Activated CD4-positive, alpha-beta memory T cell treated with anti-CD3 and anti-CD28 coated beads for 36 hours (primary cell): ENCODE measurements at regions not wholly inside any gene's neighbourhood (a gene's known extent, or its start where the extent isn't known, plus 50 kb on each side); places are given as distances from the start of the nearest gene placed in this dataset.
"Not testable (repeated sequence)": the region's sequence is repeated elsewhere in the genome, so short reads cannot be mapped to it uniquely, and the experiment has no call there.

ENCODE experiments used
- CTCF ChIA-PET: fragments of 350-600 bp; sonication (Branson Sonifier 250); formaldehyde crosslinking; loops from one replicate; lab custom pipeline; 2021; ENCODE audit warnings: antibody characterized with exemption, inconsistent platforms; lab: Charles Lee
- POLR2A ChIA-PET: fragments of 350-600 bp; sonication (Branson Sonifier 250); formaldehyde crosslinking; loops from one replicate; lab custom pipeline; 2021; ENCODE audit warnings: antibody characterized with exemption; lab: Charles Lee
- DNase-seq: peaks from one replicate; pipeline ENCODE4 v3.0.0-alpha.2; 2020
- H3K27ac Mint-ChIP-seq: one replicate; pipeline ENCODE4 v1.8.0; 2021; ENCODE audit warnings: mixed read lengths
- H3K27me3 Mint-ChIP-seq: one replicate; pipeline ENCODE4 v1.8.0; 2021; ENCODE audit warnings: mixed read lengths
- H3K36me3 Mint-ChIP-seq: one replicate; pipeline ENCODE4 v1.8.0; 2021; ENCODE audit warnings: mixed read lengths
- H3K4me1 Mint-ChIP-seq: one replicate; pipeline ENCODE4 v1.8.0; 2021; ENCODE audit warnings: low read depth, mixed read lengths
- H3K4me3 Mint-ChIP-seq: one replicate; pipeline ENCODE4 v1.8.0; 2021; ENCODE audit warnings: mild to moderate bottlenecking, mixed read lengths
- H3K9me3 Mint-ChIP-seq: one replicate; pipeline ENCODE4 v1.8.0; 2021; ENCODE audit warnings: mixed read lengths
- intact Hi-C: fragments of 100-400 bp; cut with micrococcal nuclease; formaldehyde crosslinking; loops from one replicate; pipeline ENCODE4 v1.15.1; 2023

DNA sequence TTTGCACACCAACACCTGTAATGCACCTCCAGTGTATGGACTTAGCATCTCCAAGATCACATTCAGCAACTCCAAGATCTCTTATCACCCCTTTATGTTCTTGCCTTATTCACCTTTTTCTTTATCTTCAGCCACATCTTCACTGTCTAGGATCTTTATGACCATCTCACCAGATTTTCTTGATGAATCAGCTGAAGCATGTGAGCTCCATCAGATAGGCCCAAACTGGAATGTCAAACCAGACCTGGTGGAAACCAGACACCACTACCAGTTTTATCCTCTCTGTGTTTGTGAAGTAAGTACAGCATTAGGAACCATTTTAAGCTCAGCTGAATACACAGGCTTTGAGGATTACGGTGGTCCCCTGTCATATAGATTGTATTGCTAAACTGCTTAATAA is 330.4 kb upstream of the NDN start:
- CTCF ChIA-PET = no interaction called here
- intact Hi-C loops = no loop called here
- H3K9me3 Mint-ChIP-seq = peaks cover 4% of the 10 kb centered on the region

DNA sequence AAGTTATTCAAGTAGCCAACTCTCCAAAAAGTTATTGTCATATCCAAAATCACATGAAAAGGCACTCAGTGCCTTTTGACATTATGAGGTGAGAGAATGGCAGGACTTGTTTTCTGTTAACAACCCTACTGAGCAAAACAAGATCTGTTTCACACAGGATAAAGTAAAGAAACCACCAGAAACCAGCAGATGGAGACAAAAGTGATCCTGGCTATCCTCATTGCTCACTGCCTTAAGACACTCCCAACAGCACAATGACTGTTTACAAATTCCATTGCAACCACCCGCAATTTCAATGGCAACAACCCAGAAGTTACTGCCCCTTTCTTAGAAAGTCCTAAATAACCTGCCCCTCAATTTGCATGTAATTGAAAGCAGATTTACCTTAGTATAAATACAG is 352.6 kb upstream of the NDN start:
- Mint-ChIP-seq H3K27me3 (no peaks in the 10 kb centered on the region), H3K27ac (no peak overlapping the region), H3K4me3 (no peak overlapping the region), H3K36me3 (no peaks in the 10 kb centered on the region), H3K9me3 (peaks cover 34% of the 10 kb centered on the region), H3K4me1 (no peaks in the 10 kb centered on the region)
- ChIA-PET POLR2A (no interaction called here), CTCF (no interaction called here)
- DNase-seq = no peak
- intact Hi-C loops = no loop called here

More for the DNA sequence above, 330.4 kb upstream of the NDN start:
- Mint-ChIP-seq H3K4me3 (no peak overlapping the region), H3K27me3 (no peaks in the 10 kb centered on the region), H3K4me1 (no peaks in the 10 kb centered on the region), H3K36me3 (no peaks in the 10 kb centered on the region), H3K27ac (no peak overlapping the region)
- POLR2A ChIA-PET = no interaction called here
- DNase-seq = no peak

DNA sequence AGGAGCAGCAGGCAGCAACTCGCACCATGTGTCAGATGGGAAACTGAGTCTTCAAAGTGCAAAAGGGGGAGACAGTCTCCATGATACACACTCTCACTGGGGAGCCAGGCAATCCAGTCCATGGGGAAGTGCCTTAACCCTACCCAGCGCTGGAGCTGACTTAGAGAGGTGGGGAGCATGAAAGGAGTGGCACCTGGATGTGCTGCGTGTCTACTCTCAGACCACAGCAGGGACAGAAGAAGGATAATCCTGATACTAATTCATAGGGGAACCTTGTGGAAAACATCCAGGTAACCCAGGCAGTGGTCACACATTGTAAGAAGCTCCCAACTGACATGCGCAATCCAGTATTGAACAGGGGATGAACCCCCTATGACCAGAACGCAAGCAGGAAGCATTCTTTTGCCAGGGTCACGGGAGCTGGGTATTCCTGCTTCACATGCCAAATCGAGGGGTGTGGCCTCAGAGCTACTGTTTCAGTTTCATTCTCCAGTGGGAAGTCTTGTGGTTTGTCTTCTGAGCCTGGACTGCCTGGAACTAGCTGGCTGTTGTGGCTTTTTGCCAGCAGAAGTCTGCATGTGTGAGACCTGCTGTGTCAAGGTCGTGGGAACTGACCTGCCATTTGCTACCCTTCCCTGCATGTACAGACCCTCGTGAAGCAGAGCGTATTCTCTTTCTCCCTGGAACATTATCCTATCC is 367.6 kb upstream of the NDN start:
- H3K4me1 Mint-ChIP-seq = no peaks in the 10 kb centered on the region
- DNase-seq = no peak
- H3K4me3 Mint-ChIP-seq = no peak overlapping the region
- POLR2A ChIA-PET = no interaction called here
- no peak overlapping the region for H3K27ac Mint-ChIP-seq
- CTCF ChIA-PET = interaction anchor here (0.5 kb wide), 1 partner anchor 101 kb away, joined by 3 read pairs; no protein-coding TSS in a partner anchor
- intact Hi-C loops = no loop called here
- H3K9me3 Mint-ChIP-seq = peaks cover 14% of the 10 kb centered on the region
- H3K36me3 Mint-ChIP-seq = no peaks in the 10 kb centered on the region
- H3K27me3 Mint-ChIP-seq = no peaks in the 10 kb centered on the region

DNA sequence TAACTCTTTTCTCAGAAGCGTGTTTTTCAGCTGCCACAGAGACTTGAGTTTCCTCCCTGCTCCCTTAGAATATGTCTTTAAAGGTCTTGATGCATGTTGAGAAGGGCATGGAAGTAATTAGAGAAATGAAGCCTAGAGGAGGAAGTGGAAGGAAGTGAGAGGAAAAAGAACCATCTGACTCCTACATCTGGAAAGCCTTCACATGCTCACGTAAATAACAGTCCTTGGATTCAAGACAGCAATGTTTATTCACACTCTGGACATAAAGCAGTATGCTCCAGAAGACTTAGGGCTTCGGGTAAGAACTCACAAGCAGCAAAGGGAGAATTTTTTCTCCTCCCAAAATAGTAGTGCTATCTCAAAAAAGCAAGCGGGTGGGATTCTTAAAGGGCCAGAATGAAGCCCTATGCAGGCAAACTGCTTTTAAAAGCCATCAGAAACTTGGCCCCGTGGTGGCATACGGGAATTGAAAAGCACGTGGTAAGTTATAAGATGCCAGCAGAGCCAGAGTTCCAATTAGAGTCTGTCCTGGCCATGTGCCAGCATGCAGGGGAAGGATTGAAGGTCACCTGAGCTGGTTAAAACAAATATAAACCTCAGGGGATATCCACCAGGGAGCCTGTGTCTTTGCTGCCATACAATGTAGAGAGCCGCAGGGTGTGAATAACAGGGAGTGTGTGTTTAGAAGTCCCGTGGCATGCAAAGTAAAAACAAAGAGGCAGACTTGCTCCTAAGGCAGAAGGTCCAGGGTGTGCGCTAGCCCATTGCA is 380.8 kb upstream of the NDN start:
- no peaks in the 10 kb centered on the region for H3K4me1 Mint-ChIP-seq

DNA sequence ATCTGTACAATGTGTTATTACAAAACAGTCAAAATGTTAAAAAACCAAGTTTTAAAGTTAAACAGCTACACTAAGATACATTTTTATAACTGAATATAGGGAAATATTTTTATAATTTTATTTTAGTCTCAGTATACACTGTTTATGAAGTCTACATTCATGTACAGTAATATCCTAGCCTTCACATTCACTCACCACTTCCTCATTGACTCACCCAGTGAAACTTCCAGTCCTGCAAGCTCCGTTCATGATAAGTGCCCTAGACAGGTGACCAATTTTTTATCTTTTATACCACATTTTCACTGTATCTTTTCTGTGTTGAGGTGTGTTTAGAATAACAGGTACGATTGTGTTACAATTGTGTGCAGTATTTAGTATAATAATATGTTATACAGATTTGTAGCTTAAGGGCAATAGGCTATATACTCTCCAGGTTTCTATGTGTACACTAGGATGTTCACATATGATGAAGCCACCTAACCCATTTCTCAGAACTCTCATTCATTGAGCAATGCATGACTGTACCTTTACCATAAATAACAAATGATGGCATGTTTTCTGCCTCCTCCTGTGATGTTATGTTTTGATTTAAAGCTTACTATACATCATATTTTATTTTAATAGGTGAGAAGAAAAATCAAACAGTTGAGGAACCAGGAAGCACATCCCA is 388.4 kb upstream of the NDN start:
- Mint-ChIP-seq H3K27me3 (no peaks in the 10 kb centered on the region), H3K27ac (no peak overlapping the region), H3K4me3 (no peak overlapping the region), H3K9me3 (peaks cover 16% of the 10 kb centered on the region), H3K36me3 (no peaks in the 10 kb centered on the region), H3K4me1 (no peaks in the 10 kb centered on the region)
- intact Hi-C loops = no loop called here
- no peak for DNase-seq
- ChIA-PET CTCF (no interaction called here), POLR2A (no interaction called here)

More for the DNA sequence above, 380.8 kb upstream of the NDN start:
- Mint-ChIP-seq H3K36me3 (no peaks in the 10 kb centered on the region), H3K27ac (no peak overlapping the region), H3K9me3 (peaks cover 31% of the 10 kb centered on the region), H3K4me3 (no peak overlapping the region), H3K27me3 (no peaks in the 10 kb centered on the region)
- intact Hi-C loops = no loop called here
- DNase-seq = no peak
- POLR2A ChIA-PET = no interaction called here
- CTCF ChIA-PET = no interaction called here

DNA sequence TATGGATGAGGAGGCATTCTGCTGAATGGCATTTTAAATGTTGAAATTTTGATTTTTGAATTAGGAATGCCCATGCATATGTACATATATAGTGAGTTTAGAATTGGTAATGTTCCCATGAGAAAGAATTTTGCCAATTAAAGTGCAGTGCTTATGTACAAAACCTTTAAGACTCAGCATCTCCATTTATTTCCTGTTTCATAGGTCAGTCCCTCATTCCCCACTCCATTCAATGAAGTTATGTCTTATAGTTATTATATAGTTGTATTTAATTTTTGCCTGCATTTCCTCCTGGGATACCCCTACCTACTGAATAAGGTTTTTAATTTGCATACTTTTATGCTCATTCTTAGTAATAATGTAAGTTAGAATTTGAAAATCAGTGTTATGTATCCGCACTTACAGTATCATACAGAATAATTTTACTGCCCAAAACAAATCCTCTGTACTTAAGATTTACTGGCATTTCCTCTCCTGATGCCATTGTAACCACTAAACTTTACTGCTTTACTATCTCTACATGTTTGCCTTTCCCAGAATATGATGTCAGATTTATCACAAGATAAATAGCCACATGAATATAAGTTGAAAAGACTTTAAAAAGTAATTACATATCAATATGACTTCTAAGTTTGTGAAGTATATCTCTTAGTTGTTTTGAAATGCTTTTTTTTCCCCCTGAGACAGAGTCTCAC is 389.1 kb upstream of the NDN start:
- no peaks in the 10 kb centered on the region for H3K27me3 Mint-ChIP-seq
- no peaks in the 10 kb centered on the region for H3K4me1 Mint-ChIP-seq
- H3K4me3 Mint-ChIP-seq = no peak overlapping the region
- POLR2A ChIA-PET = no interaction called here
- H3K27ac Mint-ChIP-seq = no peak overlapping the region
- H3K36me3 Mint-ChIP-seq = no peaks in the 10 kb centered on the region
- intact Hi-C loops = no loop called here
- no peak for DNase-seq
- H3K9me3 Mint-ChIP-seq = peaks cover 14% of the 10 kb centered on the region
- CTCF ChIA-PET = no interaction called here

DNA sequence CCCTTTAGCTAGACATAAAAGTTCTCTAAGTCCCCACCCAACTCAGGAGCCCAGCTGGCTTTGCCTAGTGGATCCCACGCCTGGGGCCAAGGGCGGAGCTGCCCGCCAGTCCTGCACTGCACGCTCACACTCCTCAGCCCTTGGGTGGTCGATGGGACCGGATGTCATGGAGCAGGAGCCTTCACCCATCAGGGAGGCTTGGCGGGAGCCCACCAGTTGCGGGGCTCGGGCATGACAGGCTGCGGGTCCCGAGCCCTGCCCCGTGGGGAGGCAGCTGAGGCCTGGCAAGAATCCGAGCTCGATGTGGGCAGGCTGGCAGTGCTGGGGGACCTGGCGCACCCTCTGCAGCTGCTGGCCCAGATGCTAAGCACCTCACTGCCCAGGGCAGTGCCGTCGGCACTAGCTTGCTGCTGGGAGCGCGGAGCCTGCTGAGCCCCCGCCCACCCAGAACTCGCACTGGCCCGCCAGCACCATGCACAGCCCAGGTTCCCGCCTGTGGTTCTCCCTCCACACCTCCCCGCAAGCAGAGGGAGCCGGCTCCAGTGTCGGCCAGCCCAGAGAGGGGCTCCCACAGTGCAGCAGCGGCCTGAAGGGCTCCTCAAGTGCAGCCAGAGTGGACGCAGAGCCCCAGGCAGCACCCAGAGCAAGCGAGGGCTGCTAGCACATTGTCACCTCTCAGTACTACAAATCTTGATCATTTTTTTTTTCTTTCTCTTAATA is 391.4 kb upstream of the NDN start:
- CTCF ChIA-PET = no interaction called here
- Mint-ChIP-seq H3K27ac (no peak overlapping the region), H3K4me1 (no peaks in the 10 kb centered on the region), H3K9me3 (peaks cover 10% of the 10 kb centered on the region), H3K27me3 (no peaks in the 10 kb centered on the region), H3K36me3 (no peaks in the 10 kb centered on the region), H3K4me3 (no peak overlapping the region)
- POLR2A ChIA-PET = no interaction called here
- intact Hi-C loops = no loop called here
- no peak for DNase-seq

DNA sequence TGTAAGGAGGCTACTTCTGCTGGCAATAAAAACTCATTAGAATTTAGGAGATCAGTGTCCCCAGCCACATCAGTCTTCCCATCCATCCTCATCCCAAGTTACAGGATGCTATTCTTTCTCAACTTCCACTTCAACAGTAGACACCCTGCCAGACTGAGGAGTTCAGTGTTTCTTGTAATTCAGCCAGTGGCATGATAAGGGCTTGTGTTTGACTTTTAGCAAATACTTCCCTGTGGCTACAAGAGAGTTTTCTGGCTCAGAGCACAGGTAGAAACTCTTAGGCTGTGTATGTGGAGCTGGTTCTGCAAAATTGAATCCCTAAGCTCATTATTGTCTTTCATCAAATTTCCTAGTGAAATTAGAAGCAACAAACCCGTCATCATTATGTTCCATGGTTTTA is 401.8 kb upstream of the NDN start:
- H3K27ac Mint-ChIP-seq, intact Hi-C loops, H3K36me3 Mint-ChIP-seq, POLR2A ChIA-PET, DNase-seq, H3K27me3 Mint-ChIP-seq, H3K4me1 Mint-ChIP-seq, CTCF ChIA-PET, H3K4me3 Mint-ChIP-seq: not testable (repeated sequence)
- H3K9me3 Mint-ChIP-seq = peaks cover 46% of the 10 kb centered on the region

DNA sequence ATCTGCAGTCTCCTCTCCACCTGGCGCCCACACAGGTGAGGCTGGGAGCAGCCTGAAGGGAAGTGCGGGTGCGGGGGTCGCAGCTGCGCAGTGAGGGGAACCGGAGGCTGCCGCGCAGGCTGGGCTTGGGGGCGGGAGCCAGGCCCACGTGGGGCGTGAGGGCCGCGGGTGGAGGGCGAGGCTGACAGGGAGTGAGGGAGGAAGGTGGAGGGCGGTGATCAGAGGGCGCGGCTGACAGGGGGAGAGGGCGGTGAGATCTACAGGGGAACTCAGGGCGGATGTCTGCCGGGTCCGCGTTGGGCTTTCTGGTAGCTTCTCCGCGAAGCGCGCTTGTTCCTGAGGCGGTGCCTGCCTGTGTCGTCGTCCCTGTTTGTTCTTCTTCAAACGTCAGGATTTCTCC is 414.4 kb upstream of the NDN start:
- CTCF ChIA-PET = not testable (repeated sequence)

DNA sequence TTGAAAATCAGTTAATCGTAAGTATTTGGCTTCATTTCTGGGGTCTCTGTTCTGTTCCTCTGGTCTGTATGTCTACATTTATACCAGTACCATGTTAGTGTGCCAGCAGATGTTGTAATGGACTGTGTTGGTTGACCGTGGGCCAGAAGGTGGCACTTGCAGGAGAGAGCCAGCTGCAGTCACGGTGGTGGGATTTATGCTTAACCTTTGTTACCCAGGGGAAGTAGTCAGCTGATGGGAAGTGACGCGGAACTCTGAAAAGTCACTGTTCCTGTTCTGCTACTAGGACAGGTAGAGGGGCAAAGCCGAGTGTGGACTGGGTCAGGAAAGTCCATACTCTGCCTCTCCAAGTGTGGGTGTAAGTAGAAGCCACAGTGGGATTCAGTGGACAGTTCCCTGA is 420.4 kb upstream of the NDN start:
- intact Hi-C loops, H3K4me3 Mint-ChIP-seq, POLR2A ChIA-PET, H3K27me3 Mint-ChIP-seq, DNase-seq, H3K36me3 Mint-ChIP-seq, H3K4me1 Mint-ChIP-seq, CTCF ChIA-PET, H3K27ac Mint-ChIP-seq: not testable (repeated sequence)
- H3K9me3 Mint-ChIP-seq = peaks cover 14% of the 10 kb centered on the region

More for the DNA sequence above, 414.4 kb upstream of the NDN start:
- H3K9me3 Mint-ChIP-seq, H3K4me1 Mint-ChIP-seq, DNase-seq, POLR2A ChIA-PET, H3K27ac Mint-ChIP-seq, H3K4me3 Mint-ChIP-seq, intact Hi-C loops, H3K27me3 Mint-ChIP-seq, H3K36me3 Mint-ChIP-seq: not testable (repeated sequence)

DNA sequence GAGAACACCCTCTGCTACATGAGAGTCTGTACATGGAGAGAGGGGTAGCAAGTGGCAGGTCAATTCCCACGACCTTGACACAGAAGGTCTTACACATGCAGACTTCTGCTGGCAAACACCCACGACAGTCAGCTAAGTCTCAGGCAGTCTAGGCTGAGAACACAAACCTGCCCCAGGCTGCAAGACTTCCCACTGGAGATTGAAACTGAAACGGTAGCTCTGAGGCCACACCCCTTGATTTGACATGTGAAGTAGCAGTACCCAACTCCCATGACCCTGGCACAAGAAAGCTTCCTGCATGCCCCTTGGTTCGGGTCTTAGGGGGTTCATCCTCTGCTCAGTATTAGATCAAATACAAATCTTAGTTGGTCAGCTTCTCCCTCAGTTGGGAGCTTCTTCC is 420.8 kb upstream of the NDN start:
- H3K4me3 Mint-ChIP-seq, H3K4me1 Mint-ChIP-seq, CTCF ChIA-PET, POLR2A ChIA-PET, DNase-seq, H3K36me3 Mint-ChIP-seq, H3K27me3 Mint-ChIP-seq, H3K27ac Mint-ChIP-seq, intact Hi-C loops: not testable (repeated sequence)
- H3K9me3 Mint-ChIP-seq = peaks cover 14% of the 10 kb centered on the region

DNA sequence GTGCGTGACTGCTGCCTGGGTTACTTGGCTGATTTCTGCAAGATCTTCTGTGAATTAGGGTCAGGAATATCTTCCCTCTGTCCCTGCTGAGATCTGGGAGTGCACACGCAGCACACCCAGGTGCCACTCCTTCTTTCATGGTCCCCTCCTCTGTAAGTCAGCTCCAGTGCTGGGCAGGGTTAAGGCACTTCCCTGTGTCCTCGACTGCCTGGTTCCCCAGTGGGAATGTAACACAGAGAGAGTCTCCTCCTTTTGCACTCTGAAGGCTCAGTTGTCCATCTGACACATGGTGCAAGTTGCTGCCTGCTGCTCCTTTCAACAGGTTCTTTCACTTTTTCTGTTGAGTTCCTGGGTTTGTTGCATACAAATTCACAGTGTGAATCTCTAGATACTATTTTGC is 421.2 kb upstream of the NDN start:
- intact Hi-C loops, DNase-seq, POLR2A ChIA-PET, H3K4me1 Mint-ChIP-seq, H3K27ac Mint-ChIP-seq, CTCF ChIA-PET, H3K27me3 Mint-ChIP-seq, H3K36me3 Mint-ChIP-seq, H3K4me3 Mint-ChIP-seq: not testable (repeated sequence)
- H3K9me3 Mint-ChIP-seq = peaks cover 14% of the 10 kb centered on the region
